ENCODE measurements at regions not wholly inside any gene's neighbourhood (a gene's known extent, or its start where the extent isn't known, plus 50 kb on each side); places are given as distances from the start of the nearest gene placed in this dataset.

- no peak for TF ChIP-seq POLR2A (IDR thresholded peaks at IDR 0.05)
- TF ChIP-seq, protein P1, sequence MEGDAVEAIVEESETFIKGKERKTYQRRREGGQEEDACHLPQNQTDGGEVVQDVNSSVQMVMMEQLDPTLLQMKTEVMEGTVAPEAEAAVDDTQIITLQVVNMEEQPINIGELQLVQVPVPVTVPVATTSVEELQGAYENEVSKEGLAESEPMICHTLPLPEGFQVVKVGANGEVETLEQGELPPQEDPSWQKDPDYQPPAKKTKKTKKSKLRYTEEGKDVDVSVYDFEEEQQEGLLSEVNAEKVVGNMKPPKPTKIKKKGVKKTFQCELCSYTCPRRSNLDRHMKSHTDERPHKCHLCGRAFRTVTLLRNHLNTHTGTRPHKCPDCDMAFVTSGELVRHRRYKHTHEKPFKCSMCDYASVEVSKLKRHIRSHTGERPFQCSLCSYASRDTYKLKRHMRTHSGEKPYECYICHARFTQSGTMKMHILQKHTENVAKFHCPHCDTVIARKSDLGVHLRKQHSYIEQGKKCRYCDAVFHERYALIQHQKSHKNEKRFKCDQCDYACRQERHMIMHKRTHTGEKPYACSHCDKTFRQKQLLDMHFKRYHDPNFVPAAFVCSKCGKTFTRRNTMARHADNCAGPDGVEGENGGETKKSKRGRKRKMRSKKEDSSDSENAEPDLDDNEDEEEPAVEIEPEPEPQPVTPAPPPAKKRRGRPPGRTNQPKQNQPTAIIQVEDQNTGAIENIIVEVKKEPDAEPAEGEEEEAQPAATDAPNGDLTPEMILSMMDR (IDR thresholded peaks at IDR 0.05), result no peak
These were observed 230.9 kb downstream of the AUH start for GRCh38 chr9:91130796-91131318.

All from esophagus squamous epithelium (tissue), 4 donors.